Esophagus muscularis mucosa (tissue), 4 donors: ENCODE measurements at regions not wholly inside any gene's neighbourhood (a gene's known extent, or its start where the extent isn't known, plus 50 kb on each side); places are given as distances from the start of the nearest gene placed in this dataset.

Experiments
- EP300 ChIP-seq: sonication (generic); formaldehyde crosslinking; IDR thresholded peaks from one replicate; pipeline ENCODE4 v1.6.1; 2017; ENCODE audit warnings: antibody characterized with exemption
- POLR2A ChIP-seq: fragments of 450-650 bp; IDR thresholded peaks from one replicate; pipeline ENCODE4 v1.6.1; 2017; ENCODE audit warnings: antibody characterized with exemption, moderate library complexity, mild to moderate bottlenecking, low read depth
- POLR2AphosphoS5 ChIP-seq, 2 donors: sonication (generic); formaldehyde crosslinking; IDR thresholded peaks; one replicate each; pipeline ENCODE4 v1.6.1; 2017; ENCODE audit warnings: antibody characterized with exemption in 2 of 2
- TF ChIP-seq, protein P1 (sequence below), 3 experiments: fragments of 200-600 bp in 2 of 3; fragments of 450-650 bp in 1 of 3; sonication (generic) in 2 of 3; IDR thresholded peaks; one replicate each; pipeline ENCODE4 v1.5.1; 2017 to 2019; ENCODE audit warnings: antibody characterized with exemption in 3 of 3, mild to moderate bottlenecking in 2 of 3, moderate library complexity in 1 of 3

DNA sequence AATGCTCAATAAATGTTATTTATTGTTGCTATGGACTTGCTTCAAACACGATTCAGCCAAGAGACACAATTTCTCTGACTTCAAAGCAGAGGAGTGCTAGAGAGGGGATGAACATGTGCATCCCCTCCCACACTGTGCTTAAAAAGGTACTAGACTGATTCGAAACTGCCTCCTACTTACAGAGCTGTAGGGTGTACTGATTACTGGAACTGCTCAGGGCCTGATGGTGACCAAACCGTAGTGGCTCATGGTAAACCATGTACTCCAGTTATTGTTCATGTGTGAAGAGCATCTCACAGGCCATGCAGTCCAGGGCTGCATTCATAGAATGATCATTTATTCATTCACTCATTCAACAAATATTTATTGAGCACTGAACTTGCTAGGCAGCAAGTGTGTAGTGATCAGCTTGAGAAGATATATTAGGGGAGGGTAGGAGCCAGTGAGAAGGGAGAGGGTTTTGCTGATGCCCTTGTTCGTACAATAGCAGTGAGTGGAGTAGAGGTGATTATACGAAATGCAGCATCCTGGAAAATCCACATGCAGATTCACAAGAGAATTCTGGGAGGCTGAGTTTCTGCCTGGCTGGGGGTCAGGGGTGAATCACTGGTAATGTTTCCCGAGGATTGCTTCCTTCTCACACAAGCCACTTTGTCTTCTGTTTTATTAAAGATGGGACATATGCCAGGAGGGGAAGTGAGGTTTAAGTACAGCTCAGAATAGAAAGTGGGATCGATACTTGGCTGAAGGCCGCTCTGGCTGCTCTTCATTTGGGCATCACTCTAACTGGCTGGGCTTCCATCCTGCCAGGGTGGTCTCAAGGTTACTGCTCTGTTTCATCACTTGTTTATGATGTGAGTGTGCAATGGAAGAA, 245.4 kb downstream of the RAD51AP2 start:
- TF ChIP-seq EP300 (no peak), POLR2A (no peak), POLR2AphosphoS5 (IDR thresholded peaks at IDR 0.05) (no peak)
- TF ChIP-seq, protein P1, sequence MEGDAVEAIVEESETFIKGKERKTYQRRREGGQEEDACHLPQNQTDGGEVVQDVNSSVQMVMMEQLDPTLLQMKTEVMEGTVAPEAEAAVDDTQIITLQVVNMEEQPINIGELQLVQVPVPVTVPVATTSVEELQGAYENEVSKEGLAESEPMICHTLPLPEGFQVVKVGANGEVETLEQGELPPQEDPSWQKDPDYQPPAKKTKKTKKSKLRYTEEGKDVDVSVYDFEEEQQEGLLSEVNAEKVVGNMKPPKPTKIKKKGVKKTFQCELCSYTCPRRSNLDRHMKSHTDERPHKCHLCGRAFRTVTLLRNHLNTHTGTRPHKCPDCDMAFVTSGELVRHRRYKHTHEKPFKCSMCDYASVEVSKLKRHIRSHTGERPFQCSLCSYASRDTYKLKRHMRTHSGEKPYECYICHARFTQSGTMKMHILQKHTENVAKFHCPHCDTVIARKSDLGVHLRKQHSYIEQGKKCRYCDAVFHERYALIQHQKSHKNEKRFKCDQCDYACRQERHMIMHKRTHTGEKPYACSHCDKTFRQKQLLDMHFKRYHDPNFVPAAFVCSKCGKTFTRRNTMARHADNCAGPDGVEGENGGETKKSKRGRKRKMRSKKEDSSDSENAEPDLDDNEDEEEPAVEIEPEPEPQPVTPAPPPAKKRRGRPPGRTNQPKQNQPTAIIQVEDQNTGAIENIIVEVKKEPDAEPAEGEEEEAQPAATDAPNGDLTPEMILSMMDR (IDR thresholded peaks at IDR 0.05), result no peak
